K562 (cell line): ENCODE measurements at regions not wholly inside any gene's neighbourhood (a gene's known extent, or its start where the extent isn't known, plus 50 kb on each side); places are given as distances from the start of the nearest gene placed in this dataset.

Experiments used
- CBX1 ChIP-seq: sonication (generic); IDR thresholded peaks from 2 replicates; pipeline ENCODE4 v1.6.1; 2016; ENCODE audit warnings: antibody characterized with exemption, low read depth, mild to moderate bottlenecking
- POLR2A ChIP-seq: fragments of 450-650 bp; conservative IDR thresholded peaks from 2 replicates; pipeline ENCODE4 v1.6.1; 2016

- TF ChIP-seq POLR2A (no peak), CBX1 (no peak)
These were observed 81.9 kb downstream of the NPTX2 start for GRCh38 chr7:98698976-98699375.
